SK-N-SH treated with all-trans-retinoic acid at 6 μM for 48 hours (cell line): ENCODE measurements at regions not wholly inside any gene's neighbourhood (a gene's known extent, or its start where the extent isn't known, plus 50 kb on each side); places are given as distances from the start of the nearest gene placed in this dataset.
"Not testable (repeated sequence)": the region's sequence is repeated elsewhere in the genome, so short reads cannot be mapped to it uniquely, and the experiment has no call there.

Experiments used
- ATAC-seq: fragments of 200-7000 bp; cut with Tn5 transposase; 3 replicates; pipeline ENCODE4 v1.9.1; 2020; ENCODE audit warnings: mild to moderate bottlenecking, moderate library complexity
- ARNTL ChIP-seq: fragments of 450-650 bp; formaldehyde crosslinking; IDR thresholded peaks from 2 replicates; pipeline ENCODE4 v1.5.0; 2020; ENCODE audit warnings: low read depth, mild to moderate bottlenecking, moderate library complexity, borderline replicate concordance
- BACH2 ChIP-seq: fragments of 250-450 bp; sonication (Bioruptor Pico); IDR thresholded peaks from 2 replicates; pipeline ENCODE4 v1.9.0; 2021; ENCODE audit warnings: mild to moderate bottlenecking, borderline replicate concordance
- CREB5 ChIP-seq: fragments of 250-450 bp; sonication (Bioruptor Pico); IDR thresholded peaks from 2 replicates; pipeline ENCODE4 v1.5.1; 2020; ENCODE audit warnings: low read depth, mild to moderate bottlenecking, moderate library complexity
- CSDC2 ChIP-seq: fragments of 250-450 bp; sonication (Bioruptor Pico); IDR thresholded peaks from 2 replicates; pipeline ENCODE4 v1.5.0; 2020; ENCODE audit warnings: mild to moderate bottlenecking, moderate library complexity
- CSRNP3 ChIP-seq: fragments of 250-450 bp; sonication (Bioruptor Pico); IDR thresholded peaks from 2 replicates; pipeline ENCODE4 v1.5.1; 2021; ENCODE audit warnings: mild to moderate bottlenecking, moderate library complexity
- ESRRG ChIP-seq: fragments of 250-450 bp; sonication (Bioruptor Pico); IDR thresholded peaks from 2 replicates; pipeline ENCODE4 v1.6.1; 2021; ENCODE audit warnings: mild to moderate bottlenecking
- ISL1 ChIP-seq: fragments of 250-450 bp; sonication (Bioruptor Pico); IDR thresholded peaks from 2 replicates; pipeline ENCODE4 v2.1.2; 2022; ENCODE audit warnings: mild to moderate bottlenecking, moderate library complexity
- OSR1 ChIP-seq: fragments of 250-450 bp; sonication (Bioruptor Pico); IDR thresholded peaks from 2 replicates; pipeline ENCODE4 v1.8.0; 2022; ENCODE audit warnings: moderate library complexity, mild to moderate bottlenecking, inconsistent platforms
- PATZ1 ChIP-seq: fragments of 250-450 bp; sonication (Bioruptor Pico); IDR thresholded peaks from 2 replicates; pipeline ENCODE4 v1.8.0; 2020; ENCODE audit warnings: mild to moderate bottlenecking, moderate library complexity, borderline replicate concordance
- POU6F1 ChIP-seq: fragments of 250-450 bp; sonication (Bioruptor Pico); IDR thresholded peaks from 2 replicates; pipeline ENCODE4 v1.8.0; 2021; ENCODE audit warnings: low read depth, mild to moderate bottlenecking, moderate library complexity, borderline replicate concordance
- PPARA ChIP-seq: fragments of 250-450 bp; sonication (Bioruptor Pico); IDR thresholded peaks from 2 replicates; pipeline ENCODE4 v1.5.0; 2020; ENCODE audit warnings: mild to moderate bottlenecking, borderline replicate concordance
- RARB ChIP-seq: fragments of 250-450 bp; sonication (Bioruptor Pico); IDR thresholded peaks from 2 replicates; pipeline ENCODE4 v1.8.0; 2021; ENCODE audit warnings: mild to moderate bottlenecking, moderate library complexity
- SNAI2 ChIP-seq: fragments of 250-450 bp; sonication (Bioruptor Pico); IDR thresholded peaks from 2 replicates; pipeline ENCODE4 v1.5.0; 2020; ENCODE audit warnings: mild to moderate bottlenecking, moderate library complexity
- TCF4 ChIP-seq: fragments of 250-450 bp; sonication (Bioruptor Pico); IDR thresholded peaks from 2 replicates; pipeline ENCODE4 v1.8.0; 2021; ENCODE audit warnings: mild to moderate bottlenecking, moderate library complexity, borderline replicate concordance
- TOX ChIP-seq: fragments of 250-450 bp; sonication (Bioruptor Pico); IDR thresholded peaks from 2 replicates; pipeline ENCODE4 v1.8.0; 2021; ENCODE audit warnings: mild to moderate bottlenecking, moderate library complexity, borderline replicate concordance
- ZFP3 ChIP-seq: fragments of 250-450 bp; sonication (Bioruptor Pico); IDR thresholded peaks from 2 replicates; pipeline ENCODE4 v1.5.0; 2020; ENCODE audit warnings: mild to moderate bottlenecking, moderate library complexity
- ZFP30 ChIP-seq: fragments of 450-650 bp; formaldehyde crosslinking; IDR thresholded peaks from 2 replicates; pipeline ENCODE4 v1.5.0; 2022; ENCODE audit warnings: mild to moderate bottlenecking, moderate library complexity
- ZNF565 ChIP-seq: fragments of 450-650 bp; formaldehyde crosslinking; conservative IDR thresholded peaks from 2 replicates; pipeline ENCODE4 v1.5.0; 2020; ENCODE audit warnings: low read depth, mild to moderate bottlenecking, moderate library complexity
- ZNF70 ChIP-seq: fragments of 450-650 bp; formaldehyde crosslinking; IDR thresholded peaks from 2 replicates; pipeline ENCODE4 v1.5.0; 2020; ENCODE audit warnings: mild to moderate bottlenecking, moderate library complexity
- ZNF8 ChIP-seq: fragments of 450-650 bp; formaldehyde crosslinking; IDR thresholded peaks from 2 replicates; pipeline ENCODE4 v1.5.0; 2020; ENCODE audit warnings: mild to moderate bottlenecking, moderate library complexity

GRCh38 chr4:160537681-160538080, 1434.8 kb downstream of the RAPGEF2 start:
- ATAC-seq = no peak
- no peak for TF ChIP-seq ZFP3

- TF ChIP-seq CSDC2 = no peak
- no peak for TF ChIP-seq PPARA (CRISPR knock-in tag)
- no peak for TF ChIP-seq RARB
- TF ChIP-seq TOX = no peak
- TF ChIP-seq ARNTL (CRISPR knock-in tag) = no peak
- no peak for TF ChIP-seq ZNF565
- TF ChIP-seq BACH2 (CRISPR knock-in tag) = no peak
- TF ChIP-seq OSR1 = no peak
- TF ChIP-seq CSRNP3 (CRISPR knock-in tag) = no peak
- TF ChIP-seq TCF4 (CRISPR knock-in tag) = no peak
- TF ChIP-seq ZFP30 (CRISPR knock-in tag) = no peak
- TF ChIP-seq PATZ1 = no peak
- no peak for TF ChIP-seq ISL1 (CRISPR knock-in tag)
- TF ChIP-seq SNAI2 (CRISPR knock-in tag) = no peak
- no peak for TF ChIP-seq ZNF8 (CRISPR knock-in tag)
- TF ChIP-seq CREB5 (CRISPR knock-in tag) = no peak
- no peak for TF ChIP-seq ESRRG (CRISPR knock-in tag)
- TF ChIP-seq, all 23 proteins: peak for 0
- ATAC-seq = no peak
Measured at GRCh38 chr4:160546201-160546600, 1443.3 kb downstream of the RAPGEF2 start.

- not testable (repeated sequence) for ATAC-seq
Measured at GRCh38 chr4:160549951-160550519, 1447.2 kb downstream of the RAPGEF2 start.

GRCh38 chr4:160562661-160563060, 1459.8 kb downstream of the RAPGEF2 start:
- ATAC-seq = no peak
- TF ChIP-seq CSRNP3 (CRISPR knock-in tag) (no peak), ARNTL (CRISPR knock-in tag) (no peak), ZNF70 (no peak), PATZ1 (no peak), OSR1 (no peak)

- ATAC-seq = no peak
- no peak for TF ChIP-seq BACH2 (CRISPR knock-in tag)
- TF ChIP-seq CSDC2 = no peak
- TF ChIP-seq PPARA (CRISPR knock-in tag) = no peak
- no peak for TF ChIP-seq ZNF8 (CRISPR knock-in tag)
- no peak for TF ChIP-seq ISL1 (CRISPR knock-in tag)
- no peak for TF ChIP-seq ARNTL (CRISPR knock-in tag)
- TF ChIP-seq PATZ1 = no peak
- no peak for TF ChIP-seq CSRNP3 (CRISPR knock-in tag)
- TF ChIP-seq OSR1 = no peak
- no peak for TF ChIP-seq ZFP3
- TF ChIP-seq POU6F1 (CRISPR knock-in tag) = no peak
Measured at GRCh38 chr4:160563552-160564282, 1460.8 kb downstream of the RAPGEF2 start.
